ENCODE measurements at regions not wholly inside any gene's neighbourhood (a gene's known extent, or its start where the extent isn't known, plus 50 kb on each side); places are given as distances from the start of the nearest gene placed in this dataset.

GRCh38 chr7:12133865-12134264 is 77.2 kb upstream of the TMEM106B start:
- ATAC-seq, result no peak
- in situ Hi-C loops (cut with HindIII; ENCODE audit: extremely low pct_ligation_motif_present, low pct_unique_long_range_greater_than_20kb), result no loop called here
- Histone ChIP-seq H3K27ac (ENCODE audit: extremely low read length, insufficient read depth, low read length) (no peak overlapping the region), H3K9ac (ENCODE audit: insufficient read depth, low read depth, low read length) (no peak overlapping the region), H3K4me3 (replicated peaks in 1 of 3; ENCODE audit: insufficient read depth in 1 of 3, low read depth in 2 of 3, low read length in 3 of 3) (no peak overlapping the region), H4K20me1 (ENCODE audit: insufficient read depth, low read length) (no peaks in the 10 kb centered on the region), H3K9me3 (ENCODE audit: low read length) (peaks cover 4% of the 10 kb centered on the region; the same call in 1 of the 2 replicates), H3K36me3 (replicated peaks in 1 of 2; ENCODE audit: control insufficient read depth in 1 of 2, insufficient read depth in 2 of 2, low read length in 2 of 2) (no peaks in the 10 kb centered on the region), H3K79me2 (ENCODE audit: insufficient read depth, low read length) (no peaks in the 10 kb centered on the region), H3K4me2 (ENCODE audit: low read depth, low read length) (no peak overlapping the region), H3K4me1 (ENCODE audit: insufficient read depth, low read length) (no peaks in the 10 kb centered on the region), H3K27me3 (ENCODE audit: control insufficient read depth in 1 of 2, insufficient read depth in 2 of 2, low read length in 2 of 2) (no peaks in the 10 kb centered on the region), H2AFZ (ENCODE audit: low read length) (no peak overlapping the region)
- no peak for DNase-seq (ENCODE audit: low spot score)
- POLR2A ChIA-PET, result no interaction called here
- no peak for TF ChIP-seq ZNF766 (CRISPR knock-in tag; IDR thresholded peaks at IDR 0.05; ENCODE audit: borderline replicate concordance)
- no peak for TF ChIP-seq POLR2AphosphoS2 (IDR thresholded peaks at IDR 0.05; ENCODE audit: low read depth, low read length)
- FAIRE-seq, result no peak
- intact Hi-C loops (cut with micrococcal nuclease; ENCODE audit: unreplicated experiment), result no loop called here
- CTCF ChIA-PET (ENCODE audit: low intra/inter-chr PET ratio, low total read pairs), result no interaction called here
- no TSS peak for BruUV-seq (replicated peaks)

GRCh38 chr7:12136523-12136922 is 74.6 kb upstream of the TMEM106B start:
- DNase-seq (ENCODE audit: low spot score) (no peak), ATAC-seq (no peak), FAIRE-seq (no peak)
- H3K4me1 ChIP-seq (ENCODE audit: insufficient read depth, low read length), result no peaks in the 10 kb centered on the region
- no peak for TF ChIP-seq STAG1 (CRISPR knock-in tag; IDR thresholded peaks at IDR 0.05)
- TF ChIP-seq TRIM24 (CRISPR knock-in tag; IDR thresholded peaks at IDR 0.05), result no peak
- no peak for TF ChIP-seq EZH2 (conservative IDR thresholded peaks at IDR 0.05; ENCODE audit: low read depth, low read length)
- TF ChIP-seq, protein P1, sequence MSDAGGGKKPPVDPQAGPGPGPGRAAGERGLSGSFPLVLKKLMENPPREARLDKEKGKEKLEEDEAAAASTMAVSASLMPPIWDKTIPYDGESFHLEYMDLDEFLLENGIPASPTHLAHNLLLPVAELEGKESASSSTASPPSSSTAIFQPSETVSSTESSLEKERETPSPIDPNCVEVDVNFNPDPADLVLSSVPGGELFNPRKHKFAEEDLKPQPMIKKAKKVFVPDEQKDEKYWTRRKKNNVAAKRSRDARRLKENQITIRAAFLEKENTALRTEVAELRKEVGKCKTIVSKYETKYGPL (CRISPR knock-in tag; IDR thresholded peaks at IDR 0.05), result no peak
- no peak for TF ChIP-seq PLRG1 (conservative IDR thresholded peaks at IDR 0.05)
- no peak for TF ChIP-seq ZNF609 (CRISPR knock-in tag; IDR thresholded peaks at IDR 0.05; ENCODE audit: borderline replicate concordance)
- peak; percentile 72 for TF ChIP-seq CREB1 (IDR thresholded peaks at IDR 0.05)
- TF ChIP-seq CREB1 (CRISPR knock-in tag; IDR thresholded peaks at IDR 0.05), result no peak
- TF ChIP-seq MAF1 (CRISPR knock-in tag; IDR thresholded peaks at IDR 0.05; ENCODE audit: borderline replicate concordance), result no peak
- peak; percentile 92 for TF ChIP-seq ATF7 (IDR thresholded peaks at IDR 0.05)
- TF ChIP-seq ATF7 (CRISPR knock-in tag; IDR thresholded peaks at IDR 0.05), result no peak
- intact Hi-C loops (cut with micrococcal nuclease; ENCODE audit: unreplicated experiment), result no loop called here
- no peaks in the 10 kb centered on the region for H3K79me2 ChIP-seq (ENCODE audit: insufficient read depth, low read length)
- H2AFZ ChIP-seq (ENCODE audit: low read length), result no peak overlapping the region
- in situ Hi-C loops (cut with HindIII; ENCODE audit: extremely low pct_ligation_motif_present, low pct_unique_long_range_greater_than_20kb), result no loop called here
- no peaks in the 10 kb centered on the region for H4K20me1 ChIP-seq (ENCODE audit: insufficient read depth, low read length)
- BruUV-seq (replicated peaks), result no TSS peak
- CTCF ChIA-PET (ENCODE audit: low intra/inter-chr PET ratio, low total read pairs), result no interaction called here
- H3K36me3 ChIP-seq (replicated peaks in 1 of 2; ENCODE audit: control insufficient read depth in 1 of 2, insufficient read depth in 2 of 2, low read length in 2 of 2), result no peaks in the 10 kb centered on the region
- H3K4me2 ChIP-seq (ENCODE audit: low read depth, low read length), result no peak overlapping the region
- no peak overlapping the region for H3K27ac ChIP-seq (ENCODE audit: extremely low read length, insufficient read depth, low read length)
- H3K9ac ChIP-seq (ENCODE audit: insufficient read depth, low read depth, low read length), result no peak overlapping the region
- POLR2A ChIA-PET, result no interaction called here
- no peak overlapping the region for H3K4me3 ChIP-seq (replicated peaks in 1 of 3; ENCODE audit: insufficient read depth in 1 of 3, low read depth in 2 of 3, low read length in 3 of 3)
- peaks cover 4% of the 10 kb centered on the region; the same call in 1 of the 2 replicates for H3K9me3 ChIP-seq (ENCODE audit: low read length)
- H3K27me3 ChIP-seq (ENCODE audit: control insufficient read depth in 1 of 2, insufficient read depth in 2 of 2, low read length in 2 of 2), result no peaks in the 10 kb centered on the region

All from HepG2 (cell line).